IMR-90 (cell line): ENCODE measurements at regions not wholly inside any gene's neighbourhood (a gene's known extent, or its start where the extent isn't known, plus 50 kb on each side); places are given as distances from the start of the nearest gene placed in this dataset.

ENCODE experiments used
- ATAC-seq: fragments of 200-7000 bp; cut with Tn5 transposase; 2 replicates; pipeline ENCODE4 v1.9.1; 2020; ENCODE audit warnings: low read depth, mild to moderate bottlenecking, moderate library complexity
- BruUV-seq: library from RNA; stranded (reverse); fragments of 400-500 nt; replicated peaks from 2 replicates; lab custom pipeline; 2021; lab: Mats Ljungman, UMichigan
- CTCF ChIA-PET: fragments of 300-600 bp; formaldehyde crosslinking; extraction: SDS; loops from one replicate; lab custom pipeline; 2021; ENCODE audit warnings: antibody characterized with exemption; lab: Yijun Ruan, JAX
- POLR2A ChIA-PET: fragments of 300-600 bp; sonication (Branson Sonifier 250); formaldehyde crosslinking; loops from one replicate; lab custom pipeline; 2022; ENCODE audit warnings: antibody characterized with exemption; ENCODE audit not compliant: unreplicated experiment; lab: Charles Lee
- DNase-seq: peaks from one replicate; pipeline ENCODE4 v3.0.0; 2013
- H2AFZ ChIP-seq: replicated peaks from 2 replicates; pipeline ENCODE3; 2013; ENCODE audit warnings: low read length, mild to moderate bottlenecking; ENCODE audit not compliant: poor library complexity
- H2AK5ac ChIP-seq: 2 replicates; pipeline ENCODE4 v1.6.1; 2013; ENCODE audit warnings: low read depth, low read length, inconsistent platforms
- H2AK9ac ChIP-seq: replicated peaks from 2 replicates; pipeline ENCODE3; 2013; ENCODE audit warnings: mild to moderate bottlenecking, low read depth, low read length, moderate library complexity; ENCODE audit not compliant: poor library complexity
- H2BK120ac ChIP-seq: 2 replicates; pipeline ENCODE4 v1.6.1; 2013; ENCODE audit warnings: low read depth, low read length, inconsistent platforms
- H2BK15ac ChIP-seq: 3 replicates; pipeline ENCODE4 v1.6.1; 2013; ENCODE audit warnings: low read depth, low read length, inconsistent platforms
- H2BK20ac ChIP-seq: 2 replicates; pipeline ENCODE4 v1.6.1; 2013; ENCODE audit warnings: low read depth, mild to moderate bottlenecking, inconsistent platforms, low read length, moderate library complexity
- H2BK5ac ChIP-seq: 2 replicates; pipeline ENCODE4 v1.6.1; 2013; ENCODE audit warnings: mild to moderate bottlenecking, low read depth, low read length, inconsistent platforms; ENCODE audit not compliant: poor library complexity, severe bottlenecking
- H3K14ac ChIP-seq: replicated peaks from 2 replicates; pipeline ENCODE4 v1.6.1; 2013; ENCODE audit warnings: low read depth, low read length, inconsistent platforms
- H3K18ac ChIP-seq: 2 replicates; pipeline ENCODE4 v1.6.1; 2013; ENCODE audit warnings: low read depth, low read length, control low read depth
- H3K23ac ChIP-seq: 2 replicates; pipeline ENCODE4 v1.6.1; 2013; ENCODE audit warnings: low read depth, low read length, inconsistent platforms
- H3K27ac ChIP-seq: 2 replicates; pipeline ENCODE4 v1.5.1; 2013; ENCODE audit warnings: mild to moderate bottlenecking, control low read depth, low read length; ENCODE audit not compliant: insufficient read depth
- H3K27me3 ChIP-seq: 2 replicates; pipeline ENCODE4 v1.6.1; 2013; ENCODE audit warnings: low read length; ENCODE audit not compliant: control insufficient read depth, insufficient read depth
- H3K36me3 ChIP-seq: 2 replicates; pipeline ENCODE4 v1.6.1; 2013; ENCODE audit warnings: low read length, mixed read lengths; ENCODE audit not compliant: control insufficient read depth, insufficient read depth
- H3K4ac ChIP-seq: 2 replicates; pipeline ENCODE4 v1.6.1; 2013; ENCODE audit warnings: low read depth, low read length, inconsistent platforms
- H3K4me1 ChIP-seq: 2 replicates; pipeline ENCODE4 v1.6.1; 2013; ENCODE audit warnings: low read length, mixed read lengths; ENCODE audit not compliant: control insufficient read depth, insufficient read depth
- H3K4me2 ChIP-seq: 2 replicates; pipeline ENCODE4 v1.6.1; 2013; ENCODE audit warnings: low read depth, mild to moderate bottlenecking, control low read depth, low read length, moderate library complexity
- H3K4me3 ChIP-seq: 2 replicates; pipeline ENCODE4 v1.5.1; 2013; ENCODE audit warnings: low read depth, mild to moderate bottlenecking, control low read depth, low read length, moderate library complexity; ENCODE audit not compliant: insufficient read depth
- H3K56ac ChIP-seq: 2 replicates; pipeline ENCODE4 v1.6.1; 2013; ENCODE audit warnings: low read length, inconsistent platforms; ENCODE audit not compliant: insufficient read depth; ENCODE audit errors: extremely low read depth
- H3K79me1 ChIP-seq, 2 experiments: 2 replicates each; pipeline ENCODE4 v1.6.1; 2013; ENCODE audit warnings: low read length in 2 of 2, inconsistent platforms in 1 of 2, low read depth in 1 of 2
- H3K9ac ChIP-seq: 2 replicates; pipeline ENCODE4 v1.6.1; 2013; ENCODE audit warnings: low read depth, low read length, control low read depth
- H3K9me1 ChIP-seq: 2 replicates; pipeline ENCODE4 v1.6.1; 2013; ENCODE audit warnings: low read length, inconsistent platforms; ENCODE audit not compliant: insufficient read depth
- H3K9me3 ChIP-seq: 2 replicates; pipeline ENCODE4 v1.6.1; 2013; ENCODE audit warnings: low read length; ENCODE audit not compliant: control insufficient read depth, insufficient read depth
- H4K20me1 ChIP-seq: 2 replicates; pipeline ENCODE4 v1.6.1; 2013; ENCODE audit warnings: low read length, inconsistent platforms; ENCODE audit not compliant: insufficient read depth
- H4K5ac ChIP-seq: 2 replicates; pipeline ENCODE4 v1.6.1; 2013; ENCODE audit warnings: mild to moderate bottlenecking, low read depth, low read length, control low read depth
- H4K8ac ChIP-seq, 2 experiments: 2 replicates each; pipeline ENCODE4 v1.6.1; 2013; ENCODE audit warnings: low read depth in 2 of 2, low read length in 2 of 2, control low read depth in 1 of 2, inconsistent platforms in 1 of 2
- H4K91ac ChIP-seq: 2 replicates; pipeline ENCODE4 v1.6.1; 2013; ENCODE audit warnings: low read depth, low read length, inconsistent platforms; ENCODE audit not compliant: insufficient read depth
- CHD1 ChIP-seq: IDR thresholded peaks from 2 replicates; pipeline ENCODE4 v1.6.1; 2012; ENCODE audit warnings: low read depth, low read length, improper control_type of control experiment
- ELK1 ChIP-seq: fragments of 150-350 bp; IDR thresholded peaks from 2 replicates; pipeline ENCODE4 v1.6.1; 2016; ENCODE audit warnings: low read depth, mild to moderate bottlenecking, low read length, moderate library complexity, borderline replicate concordance
- FOS ChIP-seq: fragments of 150-350 bp; IDR thresholded peaks from 2 replicates; pipeline ENCODE4 v1.6.1; 2016; ENCODE audit warnings: low read depth, low read length
- MAFK ChIP-seq: IDR thresholded peaks from 2 replicates; pipeline ENCODE4 v1.6.1; 2012; ENCODE audit warnings: low read depth, low read length, improper control_type of control experiment
- NFE2L2 ChIP-seq: fragments of 150-350 bp; IDR thresholded peaks from 2 replicates; pipeline ENCODE4 v1.6.1; 2016; ENCODE audit warnings: low read depth, mild to moderate bottlenecking, low read length
- USF2 ChIP-seq: fragments of 150-350 bp; IDR thresholded peaks from 2 replicates; pipeline ENCODE4 v1.6.1; 2017; ENCODE audit warnings: mild to moderate bottlenecking, antibody characterized with exemption, low read length, low read depth
- WGBS, 2 experiments: methylation state at CpG; one replicate each; pipeline versions ENCODE4 v1.1.5 to v1.1.7; 2013; ENCODE audit warnings: missing lambda C conversion rate in 2 of 2; ENCODE audit not compliant: insufficient read length in 1 of 2; ENCODE audit errors: extremely low coverage in 2 of 2; 5-methylcytosine and 5-hydroxymethylcytosine counted together
- dilution Hi-C: fragments of 300-500 bp; cut with HindIII; formaldehyde crosslinking; loops from one replicate; pipeline ENCODE4 v1.14.3; 2018; ENCODE audit warnings: low sequenced_read_pairs; ENCODE audit not compliant: unreplicated experiment
- in situ Hi-C: fragments of 300-500 bp; cut with MboI; formaldehyde crosslinking; loops from 3 replicates; pipeline ENCODE4 v1.14.3; 2019; ENCODE audit warnings: low sequenced_read_pairs, inconsistent platforms, mixed read lengths
- intact Hi-C: fragments of 100-400 bp; cut with micrococcal nuclease; formaldehyde crosslinking; loops from 2 replicates; pipeline ENCODE4 v1.10.0; 2022

DNA sequence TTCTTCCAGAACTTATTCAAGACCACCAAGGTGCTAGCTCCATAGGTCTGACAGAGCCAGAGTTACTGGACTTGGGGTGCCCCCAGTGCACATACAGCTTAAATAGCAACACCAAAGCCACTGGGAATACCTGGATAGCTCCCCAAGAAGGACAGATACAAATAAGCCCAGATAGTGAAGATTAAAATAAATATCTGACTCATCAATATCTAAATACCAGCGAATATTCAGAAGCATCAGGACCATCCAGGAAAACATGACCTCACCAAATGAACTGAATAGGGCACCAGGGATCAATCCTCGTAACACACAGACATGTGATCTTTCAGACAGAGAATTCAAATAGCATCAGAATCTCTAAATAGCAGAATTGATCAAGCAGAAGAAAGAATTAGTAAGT lies 931.6 kb downstream of the OTOL1 start:
- dilution Hi-C loops = no loop called here

More for the DNA sequence above, 931.6 kb downstream of the OTOL1 start:
- no peaks in the 10 kb centered on the region for H4K20me1 ChIP-seq
- H3K27me3 ChIP-seq = no peaks in the 10 kb centered on the region
- no peak overlapping the region for H3K9ac ChIP-seq
- ATAC-seq (no peak), DNase-seq (no peak)
- H4K91ac ChIP-seq = no peak overlapping the region
- H2BK5ac ChIP-seq = no peak overlapping the region
- CTCF ChIA-PET = no interaction called here
- H3K56ac ChIP-seq = no peak overlapping the region
- H2AK5ac ChIP-seq = no peak overlapping the region
- H2BK20ac ChIP-seq = no peak overlapping the region
- H2AFZ ChIP-seq = no peak overlapping the region
- no peak overlapping the region for H3K4me2 ChIP-seq
- H3K18ac ChIP-seq = no peak overlapping the region
- in situ Hi-C loops = no loop called here
- no peaks in the 10 kb centered on the region for H3K79me1 ChIP-seq
- no peaks in the 10 kb centered on the region for H3K9me1 ChIP-seq
- intact Hi-C loops = loop anchor here (10.0 kb wide), 1 partner anchor 53 kb away; no protein-coding TSS in a partner anchor
- H3K14ac ChIP-seq = no peak overlapping the region
- no peak overlapping the region for H3K23ac ChIP-seq
- no peak overlapping the region for H2BK120ac ChIP-seq
- no peaks in the 10 kb centered on the region for H3K36me3 ChIP-seq
- WGBS, 2 experiments = no CpG with 5 or more reads among the region's 2 CpGs
- no peak overlapping the region for H3K4ac ChIP-seq
- H3K9me3 ChIP-seq = no peaks in the 10 kb centered on the region
- no peaks in the 10 kb centered on the region for H3K4me1 ChIP-seq
- POLR2A ChIA-PET = no interaction called here
- H3K4me3 ChIP-seq = no peak overlapping the region
- no peak for TF ChIP-seq ELK1
- TF ChIP-seq NFE2L2 = no peak
- TF ChIP-seq USF2 = no peak
- no peak for TF ChIP-seq FOS
- peak; percentile 79 for TF ChIP-seq MAFK
- no peak for TF ChIP-seq CHD1
- H2BK15ac ChIP-seq = no peak overlapping the region
- no peak overlapping the region for H4K8ac ChIP-seq
- no peak overlapping the region for H2AK9ac ChIP-seq
- no peak overlapping the region for H4K5ac ChIP-seq
- no peak overlapping the region for H3K27ac ChIP-seq
- BruUV-seq = no TSS peak
